IPS-18c (cell line): ENCODE measurements at regions not wholly inside any gene's neighbourhood (a gene's known extent, or its start where the extent isn't known, plus 50 kb on each side); places are given as distances from the start of the nearest gene placed in this dataset.

Source experiments
- H3K4me3 ChIP-seq: 2 replicates; pipeline ENCODE4 v1.7.0; 2013; ENCODE audit warnings: low read depth, mild to moderate bottlenecking, low read length, moderate library complexity; ENCODE audit not compliant: insufficient read depth
- H3K9me3 ChIP-seq: one replicate; pipeline ENCODE4 v1.6.1; 2013; ENCODE audit warnings: mild to moderate bottlenecking, low read length, moderate library complexity; ENCODE audit not compliant: control insufficient read depth, insufficient read depth

DNA sequence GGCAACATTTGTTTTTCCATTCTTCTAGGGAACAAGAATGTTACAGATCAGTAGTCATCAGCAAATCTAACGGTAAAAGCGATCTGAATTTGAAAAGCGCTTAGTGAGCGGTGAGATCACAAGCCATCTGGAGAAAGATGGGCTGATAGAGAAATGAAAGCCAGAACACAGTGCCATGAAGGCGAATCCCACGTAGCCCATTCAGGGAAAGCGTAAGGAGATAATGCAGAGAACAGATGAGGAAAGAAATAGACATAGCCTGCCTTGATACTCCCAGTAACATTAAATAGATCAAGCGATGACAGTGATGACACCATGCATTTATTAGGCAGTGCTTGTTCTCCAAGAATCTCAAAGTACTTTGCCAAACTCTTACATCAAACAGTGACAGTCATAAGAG, 183.1 kb upstream of the PSMD7 start:
- H3K9me3 ChIP-seq: no peaks in the 10 kb centered on the region
- H3K4me3 ChIP-seq: no peak overlapping the region

- H3K9me3 ChIP-seq: no peaks in the 10 kb centered on the region
- H3K4me3 ChIP-seq: no peak overlapping the region
Observed at GRCh38 chr16:74111456-74111982, 185.1 kb upstream of the PSMD7 start.

DNA sequence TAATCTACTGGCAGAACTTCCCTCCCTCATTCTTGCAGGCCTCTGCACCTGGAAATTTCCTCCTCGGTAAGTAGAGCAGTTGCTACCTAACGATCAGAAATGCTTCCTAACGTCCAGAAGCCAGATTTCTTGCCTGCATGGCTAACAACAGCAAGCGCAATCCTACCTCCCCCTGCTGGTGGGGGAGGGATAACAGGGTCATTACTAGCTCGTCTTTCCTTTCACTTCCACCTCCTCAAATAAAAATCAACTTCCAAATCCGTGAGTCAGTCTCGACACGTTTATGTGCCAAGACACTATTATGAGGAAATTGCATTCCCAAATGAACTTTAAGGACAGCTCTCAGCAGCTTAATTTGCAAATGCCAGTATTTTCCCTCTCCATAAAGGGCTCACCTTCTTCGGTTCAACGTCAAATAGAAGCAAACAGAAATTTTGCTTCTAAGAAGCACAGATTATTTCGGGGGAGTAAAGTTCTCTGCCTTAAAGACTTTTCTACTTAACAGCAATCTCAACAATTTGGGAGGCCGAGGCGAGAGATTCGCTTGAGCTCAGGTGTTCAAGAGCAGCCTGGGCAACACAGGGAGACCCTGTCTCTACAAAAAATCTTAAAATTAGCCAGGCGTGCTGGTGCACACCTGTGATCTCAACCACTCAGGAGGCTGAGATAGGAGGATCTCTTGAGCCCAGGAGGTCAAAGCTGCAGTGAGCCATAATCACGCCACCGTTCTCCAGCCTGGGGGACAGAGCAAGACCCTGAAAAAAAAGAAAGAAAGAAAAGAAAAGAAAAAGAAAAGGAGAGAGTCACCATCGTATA, 188.6 kb upstream of the PSMD7 start:
- no peak overlapping the region for H3K4me3 ChIP-seq
- no peaks in the 10 kb centered on the region for H3K9me3 ChIP-seq

DNA sequence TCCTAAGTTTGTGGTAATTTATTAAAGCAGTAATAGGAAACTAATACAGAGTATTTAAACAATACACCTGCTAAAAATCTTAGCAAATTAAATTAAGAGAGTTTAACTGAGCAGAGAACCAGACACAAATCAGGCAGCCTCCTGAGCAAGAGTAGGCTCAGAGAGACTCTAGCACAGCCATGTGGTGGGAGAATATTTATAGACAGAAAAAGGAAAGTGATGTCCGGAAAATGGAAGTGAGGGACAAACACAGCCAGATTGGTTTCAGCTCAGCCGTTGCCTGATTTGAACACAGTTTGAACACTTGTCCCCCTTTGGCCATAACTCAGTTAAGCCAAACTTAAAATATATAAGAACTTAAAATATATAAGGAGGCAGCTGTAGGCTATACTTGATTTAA, 192.6 kb upstream of the PSMD7 start:
- H3K9me3 ChIP-seq: no peaks in the 10 kb centered on the region
- no peak overlapping the region for H3K4me3 ChIP-seq

- H3K4me3 ChIP-seq: no peak overlapping the region
Observed at GRCh38 chr16:74101379-74102137, 195.1 kb upstream of the PSMD7 start.

DNA sequence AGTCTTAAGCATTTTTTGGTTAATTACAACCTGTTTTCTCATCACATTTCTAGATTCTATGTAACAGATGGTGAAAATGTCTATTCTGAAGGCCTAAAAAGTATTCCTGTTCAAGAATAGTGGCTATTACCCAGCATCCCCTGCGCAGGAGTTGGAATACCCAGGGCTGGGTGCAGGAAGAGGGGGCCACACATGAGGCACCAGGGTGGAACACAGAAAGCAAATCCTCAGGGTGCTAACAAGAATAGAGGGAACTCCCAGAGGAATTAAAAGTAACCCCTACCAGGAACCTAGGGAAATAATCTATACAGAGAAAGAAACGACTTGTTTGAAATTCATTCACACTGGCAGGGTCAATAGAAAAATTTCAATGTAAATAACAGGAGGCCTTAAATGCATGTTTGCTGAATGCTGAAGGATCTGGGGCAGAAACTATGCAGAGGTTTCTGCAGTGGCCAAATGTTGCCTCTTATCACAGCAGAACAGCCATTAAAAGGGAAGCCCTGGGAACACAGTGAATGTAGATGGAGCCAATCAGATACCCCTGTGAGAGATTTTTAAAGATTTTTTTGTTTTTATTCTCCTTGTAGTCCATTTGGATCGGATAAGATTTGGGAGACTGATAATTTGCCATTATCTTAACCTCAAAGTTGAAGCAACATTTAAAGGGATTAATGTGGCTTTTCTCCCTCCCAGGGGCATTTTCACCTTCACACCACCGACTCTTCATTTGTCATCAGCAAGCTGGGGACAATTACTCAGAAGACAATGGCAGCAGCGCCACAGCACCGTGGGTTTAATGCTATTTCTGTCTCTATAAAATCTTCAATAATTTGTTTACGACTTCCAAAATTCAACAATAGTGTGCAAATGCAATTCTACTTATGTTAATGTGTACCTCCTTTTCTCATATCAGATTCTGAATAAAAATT, 196.0 kb upstream of the PSMD7 start:
- Histone ChIP-seq H3K4me3 (no peak overlapping the region), H3K9me3 (no peaks in the 10 kb centered on the region)

More at GRCh38 chr16:74101379-74102137, 195.1 kb upstream of the PSMD7 start:
- H3K9me3 ChIP-seq: no peaks in the 10 kb centered on the region

- Histone ChIP-seq H3K4me3 (no peak overlapping the region), H3K9me3 (no peaks in the 10 kb centered on the region)
Observed at GRCh38 chr16:74099530-74099929, 197.1 kb upstream of the PSMD7 start.

- H3K4me3 ChIP-seq: no peak overlapping the region
- H3K9me3 ChIP-seq: no peaks in the 10 kb centered on the region
Observed at GRCh38 chr16:74094962-74095361, 201.7 kb upstream of the PSMD7 start.

DNA sequence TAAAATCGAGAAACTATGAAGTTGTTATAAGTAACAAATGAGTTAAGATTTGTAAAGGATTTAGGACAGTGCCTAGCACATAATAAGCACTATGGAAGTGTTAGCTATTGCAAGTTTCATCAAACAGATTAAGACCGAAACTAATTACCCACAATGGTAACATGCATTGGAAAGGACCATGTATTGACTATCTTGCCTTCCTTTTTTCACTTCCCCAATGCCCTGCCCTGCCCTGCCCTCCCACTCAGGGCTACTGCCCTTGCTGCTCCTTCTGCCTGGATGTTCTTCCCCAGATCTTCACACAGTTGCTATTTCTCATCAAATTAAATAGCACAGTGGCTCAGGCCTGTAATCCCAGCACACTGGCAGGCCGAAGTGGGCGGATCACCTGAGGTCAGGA, 202.1 kb upstream of the PSMD7 start:
- Histone ChIP-seq H3K9me3 (no peaks in the 10 kb centered on the region), H3K4me3 (no peak overlapping the region)

DNA sequence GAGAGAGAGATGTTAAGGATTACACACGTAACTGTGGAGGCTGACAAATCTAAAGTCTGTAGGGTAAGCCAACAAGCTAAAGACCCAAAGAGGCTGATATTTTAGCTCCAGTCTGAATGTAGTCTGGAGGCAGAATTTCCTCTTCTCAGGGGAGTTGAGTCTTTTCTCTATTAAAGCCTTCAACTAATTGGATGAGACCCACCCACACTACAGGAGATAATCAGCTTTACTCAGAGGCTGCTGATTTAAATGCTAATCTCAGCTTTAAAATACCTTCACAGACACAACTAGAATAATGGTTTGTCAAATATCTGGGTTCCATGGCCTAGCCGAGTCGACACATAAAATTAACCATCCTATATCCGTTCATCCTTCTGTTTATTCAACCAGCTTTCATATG, 204.3 kb upstream of the PSMD7 start:
- no peak overlapping the region for H3K4me3 ChIP-seq
- no peaks in the 10 kb centered on the region for H3K9me3 ChIP-seq

- no peaks in the 10 kb centered on the region for H3K9me3 ChIP-seq
Observed at GRCh38 chr16:74090871-74091270, 205.7 kb upstream of the PSMD7 start.

DNA sequence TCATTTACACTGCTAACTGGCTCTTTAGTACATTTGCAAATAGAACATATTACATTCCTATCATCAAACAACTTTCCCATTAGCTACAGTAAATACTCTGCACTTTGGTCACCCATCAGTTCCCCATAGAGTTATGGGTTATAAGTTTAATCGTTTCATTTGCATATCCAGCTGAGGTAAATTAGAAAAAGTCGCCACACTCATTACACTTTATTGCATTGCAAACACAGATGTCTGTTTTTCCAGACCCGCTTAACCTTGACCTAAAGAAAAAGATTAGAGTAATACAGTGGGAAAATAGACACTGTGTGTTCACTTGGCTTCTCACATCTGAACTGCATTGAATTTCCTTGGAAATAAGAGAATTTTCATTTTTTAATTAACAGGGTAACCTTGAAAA, 213.1 kb upstream of the PSMD7 start:
- Histone ChIP-seq H3K9me3 (no peaks in the 10 kb centered on the region), H3K4me3 (no peak overlapping the region)

More at GRCh38 chr16:74090871-74091270, 205.7 kb upstream of the PSMD7 start:
- H3K4me3 ChIP-seq: no peak overlapping the region

- Histone ChIP-seq H3K9me3 (peaks cover under 1% of the 10 kb centered on the region), H3K4me3 (no peak overlapping the region)
Observed at GRCh38 chr16:74080311-74080710, 216.3 kb upstream of the PSMD7 start.

GRCh38 chr16:74079232-74079586, 217.4 kb upstream of the PSMD7 start:
- H3K4me3 ChIP-seq: no peak overlapping the region
- H3K9me3 ChIP-seq: peaks cover 4% of the 10 kb centered on the region

GRCh38 chr16:74078511-74079231, 217.9 kb upstream of the PSMD7 start:
- Histone ChIP-seq H3K9me3 (peaks cover 4% of the 10 kb centered on the region), H3K4me3 (no peak overlapping the region)

DNA sequence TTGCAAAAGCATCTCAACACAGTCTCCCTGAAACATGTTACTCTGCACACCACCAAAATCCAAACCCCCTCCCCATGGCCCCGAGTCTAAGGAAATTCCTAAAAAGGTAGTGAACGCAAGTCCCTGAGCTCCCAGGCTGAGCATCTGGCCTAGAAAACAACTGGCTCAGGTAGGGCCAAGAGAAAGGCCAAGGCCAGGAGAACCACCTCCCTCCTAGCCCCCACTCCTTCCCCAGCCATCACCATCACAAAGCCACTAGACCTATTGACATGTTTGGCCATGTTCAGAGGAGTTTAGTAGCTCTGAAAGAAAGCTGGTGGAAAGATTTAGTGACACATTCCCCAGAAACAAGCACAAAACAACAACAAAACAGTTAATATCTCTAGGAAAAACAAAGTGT, 220.0 kb upstream of the PSMD7 start:
- Histone ChIP-seq H3K9me3 (peaks cover 4% of the 10 kb centered on the region), H3K4me3 (no peak overlapping the region)

- no peak overlapping the region for H3K4me3 ChIP-seq
- peaks cover 4% of the 10 kb centered on the region for H3K9me3 ChIP-seq
Observed at GRCh38 chr16:74075393-74075792, 221.2 kb upstream of the PSMD7 start.
